Stimulated activated memory B cell treated with anti-CD40 and anti-IgM and Interleukin-4, amounts not matched to agents 10 μg/mL and 1 μg/mL and 100 μg/mL, for 72 hours (primary cell): ENCODE measurements at regions not wholly inside any gene's neighbourhood (a gene's known extent, or its start where the extent isn't known, plus 50 kb on each side); places are given as distances from the start of the nearest gene placed in this dataset.

Source experiments
- ATAC-seq: fragments of 150-1000 bp; cut with Tn5 transposase; 2 replicates; pipeline ENCODE4 v1.10.0; 2021
- H3K27ac Mint-ChIP-seq: one replicate; pipeline ENCODE4 v1.8.0; 2022; ENCODE audit warnings: mild to moderate bottlenecking, mixed read lengths
- H3K27me3 Mint-ChIP-seq: one replicate; pipeline ENCODE4 v1.8.0; 2022; ENCODE audit warnings: mixed read lengths
- H3K36me3 Mint-ChIP-seq: one replicate; pipeline ENCODE4 v1.8.0; 2022; ENCODE audit warnings: mixed read lengths
- H3K4me1 Mint-ChIP-seq: one replicate; pipeline ENCODE4 v1.8.0; 2022; ENCODE audit warnings: mixed read lengths
- H3K4me3 Mint-ChIP-seq: one replicate; pipeline ENCODE4 v1.8.0; 2022; ENCODE audit warnings: mild to moderate bottlenecking, moderate library complexity, mixed read lengths
- H3K9me3 Mint-ChIP-seq: one replicate; pipeline ENCODE4 v1.8.0; 2022; ENCODE audit warnings: mixed read lengths

DNA sequence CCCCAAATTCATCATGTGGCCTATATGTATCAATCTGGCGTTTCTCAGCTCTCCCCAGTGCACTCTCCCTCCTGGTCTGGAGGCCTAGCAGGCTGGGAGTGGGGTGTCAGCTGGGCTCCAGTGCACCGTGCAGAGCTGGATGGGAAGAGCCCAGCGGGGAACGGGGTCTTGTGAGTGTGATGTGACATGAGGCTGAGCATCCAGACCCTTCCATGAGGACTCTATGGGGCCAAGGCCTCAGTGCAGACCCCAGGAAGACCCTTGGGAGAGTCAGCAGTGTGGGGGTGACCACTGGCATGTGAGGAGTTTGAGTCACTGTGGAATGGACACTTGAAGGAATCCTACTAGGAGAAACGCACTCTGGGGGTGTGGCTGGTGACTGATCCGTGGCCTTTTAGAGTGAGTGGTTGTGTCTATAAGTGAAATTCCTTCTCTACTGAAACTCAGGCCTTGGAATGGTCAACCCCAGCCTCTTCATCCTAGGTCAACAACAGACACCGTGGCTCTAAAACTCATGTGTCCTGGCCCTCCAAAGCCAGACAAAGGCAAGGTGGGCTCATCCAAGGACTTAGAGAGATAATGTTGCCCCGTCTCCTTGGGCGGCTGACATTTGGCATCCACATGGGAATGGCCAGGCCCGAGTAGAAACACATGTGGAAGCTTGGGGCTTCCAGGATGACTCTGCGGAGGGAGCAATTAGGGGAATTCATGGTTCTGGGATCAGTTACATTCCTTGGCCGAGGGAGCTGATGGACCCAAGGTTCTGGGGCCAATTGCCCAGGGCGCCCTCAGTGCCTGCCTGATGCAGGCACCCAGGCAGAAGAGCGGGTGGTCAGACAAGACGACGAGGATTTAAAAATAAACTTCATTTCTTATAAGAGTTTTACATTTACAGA is 156.0 kb upstream of the TWIST2 start:
- Mint-ChIP-seq H3K9me3 (no peaks in the 10 kb centered on the region), H3K27me3 (peaks cover 20% of the 10 kb centered on the region), H3K27ac (no peak overlapping the region), H3K4me3 (no peak overlapping the region), H3K4me1 (no peaks in the 10 kb centered on the region), H3K36me3 (no peaks in the 10 kb centered on the region)
- no peak for ATAC-seq

GRCh38 chr2:238692562-238692961 is 155.3 kb upstream of the TWIST2 start:
- Mint-ChIP-seq H3K27ac (no peak overlapping the region), H3K4me3 (no peak overlapping the region), H3K4me1 (no peaks in the 10 kb centered on the region), H3K9me3 (no peaks in the 10 kb centered on the region), H3K27me3 (peaks cover 14% of the 10 kb centered on the region), H3K36me3 (no peaks in the 10 kb centered on the region)
- ATAC-seq: no peak

DNA sequence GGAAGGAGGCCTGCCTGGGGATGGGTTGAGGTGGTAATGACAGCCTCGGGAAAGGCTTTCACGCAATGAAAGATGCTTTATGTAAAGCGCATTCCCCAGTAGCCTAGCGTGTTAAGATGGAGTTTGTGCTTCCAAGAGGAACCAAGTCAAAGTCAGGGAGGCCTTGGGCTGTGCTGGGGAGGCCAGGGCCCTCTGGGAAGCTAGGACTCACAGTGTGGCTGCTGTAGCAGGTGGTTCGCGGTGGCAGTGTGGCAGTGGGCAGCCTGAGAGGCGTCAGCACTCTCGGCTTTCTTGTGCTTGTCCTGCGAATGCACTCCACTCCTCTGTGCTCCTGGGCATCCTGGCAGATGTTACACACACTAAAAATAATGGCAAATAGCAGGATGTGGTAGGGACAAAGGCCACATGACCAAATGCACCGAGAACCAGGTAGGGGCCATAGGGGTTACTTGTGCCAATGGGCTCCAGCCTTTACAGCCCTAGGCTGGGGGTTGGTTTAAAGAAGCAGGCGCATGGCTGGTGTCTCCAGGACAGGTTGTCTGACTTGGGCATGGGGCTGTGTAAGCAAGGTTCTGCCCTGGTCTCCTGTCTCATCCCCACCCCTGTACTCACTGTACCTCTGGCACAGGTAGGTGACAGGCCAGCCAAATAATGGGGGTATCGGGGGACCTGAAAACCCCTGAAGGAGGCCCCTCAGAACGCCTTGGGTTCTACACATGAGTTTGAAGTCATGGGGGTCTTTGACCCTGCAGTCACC is 154.4 kb upstream of the TWIST2 start:
- Mint-ChIP-seq H3K27ac (no peak overlapping the region), H3K9me3 (no peaks in the 10 kb centered on the region), H3K36me3 (no peaks in the 10 kb centered on the region), H3K27me3 (peaks cover 5% of the 10 kb centered on the region), H3K4me1 (no peaks in the 10 kb centered on the region), H3K4me3 (no peak overlapping the region)
- no peak for ATAC-seq

GRCh38 chr2:238694136-238694755 is 153.6 kb upstream of the TWIST2 start:
- H3K4me1 Mint-ChIP-seq: no peaks in the 10 kb centered on the region
- ATAC-seq: no peak
- H3K4me3 Mint-ChIP-seq: no peak overlapping the region
- no peaks in the 10 kb centered on the region for H3K36me3 Mint-ChIP-seq
- H3K9me3 Mint-ChIP-seq: no peaks in the 10 kb centered on the region
- no peaks in the 10 kb centered on the region for H3K27me3 Mint-ChIP-seq
- H3K27ac Mint-ChIP-seq: no peak overlapping the region

- H3K4me1 Mint-ChIP-seq: no peaks in the 10 kb centered on the region
- no peaks in the 10 kb centered on the region for H3K27me3 Mint-ChIP-seq
- H3K9me3 Mint-ChIP-seq: no peaks in the 10 kb centered on the region
- no peak overlapping the region for H3K27ac Mint-ChIP-seq
- no peaks in the 10 kb centered on the region for H3K36me3 Mint-ChIP-seq
- no peak overlapping the region for H3K4me3 Mint-ChIP-seq
- ATAC-seq: no peak
These were observed 153.0 kb upstream of the TWIST2 start for GRCh38 chr2:238694922-238695321.

DNA sequence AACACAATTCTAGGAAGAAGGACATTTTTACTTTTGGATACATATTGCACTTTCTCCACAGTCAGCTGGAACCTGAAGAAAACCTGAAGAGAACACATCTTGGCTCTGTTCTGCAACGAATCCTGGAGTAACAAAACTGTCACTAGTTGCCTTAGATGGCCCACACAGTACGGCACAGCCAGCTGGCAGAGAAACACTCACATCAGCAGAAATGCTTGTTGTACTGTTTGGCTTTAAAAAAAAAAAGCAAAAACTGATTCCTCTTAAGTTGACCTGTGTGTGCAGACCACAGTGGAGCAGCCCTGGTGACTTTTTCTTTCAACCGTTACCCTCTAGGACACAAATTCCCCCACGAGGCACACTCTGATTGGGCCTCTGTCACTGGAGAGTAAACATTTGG is 152.3 kb upstream of the TWIST2 start:
- H3K9me3 Mint-ChIP-seq: no peaks in the 10 kb centered on the region
- H3K4me3 Mint-ChIP-seq: no peak overlapping the region
- no peak overlapping the region for H3K27ac Mint-ChIP-seq
- no peak for ATAC-seq
- H3K27me3 Mint-ChIP-seq: no peaks in the 10 kb centered on the region
- H3K4me1 Mint-ChIP-seq: no peaks in the 10 kb centered on the region
- no peaks in the 10 kb centered on the region for H3K36me3 Mint-ChIP-seq

GRCh38 chr2:238696331-238696730 is 151.6 kb upstream of the TWIST2 start:
- H3K36me3 Mint-ChIP-seq: no peaks in the 10 kb centered on the region
- H3K27me3 Mint-ChIP-seq: no peaks in the 10 kb centered on the region
- no peaks in the 10 kb centered on the region for H3K4me1 Mint-ChIP-seq
- H3K27ac Mint-ChIP-seq: no peak overlapping the region
- H3K4me3 Mint-ChIP-seq: no peak overlapping the region
- ATAC-seq: no peak
- no peaks in the 10 kb centered on the region for H3K9me3 Mint-ChIP-seq

- ATAC-seq: no peak
- Mint-ChIP-seq H3K9me3 (no peaks in the 10 kb centered on the region), H3K4me3 (no peak overlapping the region), H3K27ac (no peak overlapping the region), H3K27me3 (no peaks in the 10 kb centered on the region), H3K36me3 (no peaks in the 10 kb centered on the region), H3K4me1 (no peaks in the 10 kb centered on the region)
These were observed 151.1 kb upstream of the TWIST2 start for GRCh38 chr2:238696786-238697185.

DNA sequence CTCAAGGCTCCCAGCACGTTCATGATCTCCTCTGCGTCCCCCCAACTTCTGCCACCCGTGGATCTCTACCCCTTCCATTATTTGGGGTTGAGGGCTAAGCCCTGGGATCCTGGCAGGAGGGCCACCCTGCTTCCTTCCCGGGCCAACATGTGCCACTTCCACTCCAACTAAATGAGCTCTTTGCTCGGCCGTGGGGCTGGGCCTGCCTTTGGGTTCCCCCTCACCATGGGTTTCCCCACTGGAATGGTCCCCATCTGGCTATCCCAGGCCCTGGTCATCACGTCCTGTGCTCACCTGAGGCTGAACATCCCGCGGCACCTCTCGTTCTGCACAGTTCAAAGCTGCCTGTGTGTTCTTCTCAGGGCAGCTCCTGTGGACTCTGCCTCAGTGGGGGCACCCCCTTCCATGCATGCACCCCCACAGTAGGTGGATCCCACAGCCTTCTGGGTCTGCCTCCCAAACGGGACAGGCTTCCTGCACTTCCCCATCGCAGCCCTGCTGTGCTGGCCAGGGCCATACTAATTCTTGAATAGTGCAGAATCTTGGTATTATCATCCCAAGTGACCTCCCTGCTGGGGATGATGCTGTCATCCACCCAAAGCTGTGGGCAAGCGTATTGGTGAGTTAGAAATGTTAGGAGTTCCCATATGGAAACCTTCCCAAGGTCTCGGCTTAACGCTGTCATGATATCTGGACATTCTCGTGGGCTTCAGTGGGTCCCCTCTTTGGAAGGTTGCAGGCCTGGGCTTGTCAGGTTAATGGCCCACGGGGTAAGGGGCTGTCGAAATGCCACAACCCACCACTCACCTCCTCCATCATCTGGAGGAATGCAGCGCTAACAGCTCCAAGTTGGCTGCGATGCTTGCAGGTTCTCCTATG is 150.5 kb upstream of the TWIST2 start:
- H3K9me3 Mint-ChIP-seq: no peaks in the 10 kb centered on the region
- H3K27ac Mint-ChIP-seq: no peak overlapping the region
- no peak for ATAC-seq
- no peaks in the 10 kb centered on the region for H3K27me3 Mint-ChIP-seq
- no peaks in the 10 kb centered on the region for H3K4me1 Mint-ChIP-seq
- no peak overlapping the region for H3K4me3 Mint-ChIP-seq
- no peaks in the 10 kb centered on the region for H3K36me3 Mint-ChIP-seq

- no peaks in the 10 kb centered on the region for H3K36me3 Mint-ChIP-seq
- H3K27ac Mint-ChIP-seq: no peak overlapping the region
- H3K9me3 Mint-ChIP-seq: no peaks in the 10 kb centered on the region
- ATAC-seq: no peak
- no peak overlapping the region for H3K4me3 Mint-ChIP-seq
- no peaks in the 10 kb centered on the region for H3K27me3 Mint-ChIP-seq
- no peaks in the 10 kb centered on the region for H3K4me1 Mint-ChIP-seq
These were observed 149.9 kb upstream of the TWIST2 start for GRCh38 chr2:238698072-238698352.

DNA sequence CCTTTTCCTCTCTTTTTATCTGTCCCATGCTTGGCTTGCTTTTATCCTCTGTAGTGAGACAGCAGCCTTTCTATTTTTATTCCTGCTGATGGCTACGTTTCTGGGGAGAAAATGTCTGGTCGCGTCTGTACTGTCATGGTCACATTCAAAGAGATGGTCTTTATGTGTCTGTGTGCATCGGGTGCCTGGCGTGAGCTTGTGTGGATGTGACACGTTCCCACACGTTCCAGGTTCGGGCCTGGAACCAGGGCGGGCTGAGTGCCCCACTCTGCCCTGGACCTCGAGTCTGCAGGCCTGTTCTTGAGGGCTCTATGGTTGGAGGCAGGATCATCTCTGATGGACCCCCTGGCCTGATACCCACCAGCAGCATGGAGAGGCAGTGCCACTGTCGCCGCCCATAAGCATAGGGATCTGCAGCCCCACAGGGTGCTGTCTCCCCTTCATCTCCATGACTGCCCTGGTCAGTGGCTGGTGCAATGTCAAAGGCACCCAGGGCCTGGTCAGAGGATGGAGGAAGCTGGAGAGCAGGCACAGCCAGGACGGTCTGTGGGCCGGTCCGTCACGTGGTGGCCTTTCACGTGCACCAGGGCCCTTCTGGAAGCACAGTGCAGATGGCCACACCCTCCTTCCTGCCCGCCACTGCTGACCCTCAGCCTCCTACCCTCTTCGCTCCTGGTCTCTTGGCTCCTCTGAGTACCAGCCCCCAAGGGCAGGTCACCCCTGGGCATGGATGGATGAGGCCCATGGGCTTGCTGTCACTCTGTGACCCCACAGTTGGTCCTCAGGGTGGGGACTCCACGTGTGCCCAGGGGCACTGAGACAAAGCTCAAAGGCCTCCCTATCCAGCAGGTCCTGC is 149.2 kb upstream of the TWIST2 start:
- no peaks in the 10 kb centered on the region for H3K27me3 Mint-ChIP-seq
- no peaks in the 10 kb centered on the region for H3K9me3 Mint-ChIP-seq
- no peak for ATAC-seq
- no peaks in the 10 kb centered on the region for H3K4me1 Mint-ChIP-seq
- H3K27ac Mint-ChIP-seq: no peak overlapping the region
- H3K4me3 Mint-ChIP-seq: no peak overlapping the region
- no peaks in the 10 kb centered on the region for H3K36me3 Mint-ChIP-seq

DNA sequence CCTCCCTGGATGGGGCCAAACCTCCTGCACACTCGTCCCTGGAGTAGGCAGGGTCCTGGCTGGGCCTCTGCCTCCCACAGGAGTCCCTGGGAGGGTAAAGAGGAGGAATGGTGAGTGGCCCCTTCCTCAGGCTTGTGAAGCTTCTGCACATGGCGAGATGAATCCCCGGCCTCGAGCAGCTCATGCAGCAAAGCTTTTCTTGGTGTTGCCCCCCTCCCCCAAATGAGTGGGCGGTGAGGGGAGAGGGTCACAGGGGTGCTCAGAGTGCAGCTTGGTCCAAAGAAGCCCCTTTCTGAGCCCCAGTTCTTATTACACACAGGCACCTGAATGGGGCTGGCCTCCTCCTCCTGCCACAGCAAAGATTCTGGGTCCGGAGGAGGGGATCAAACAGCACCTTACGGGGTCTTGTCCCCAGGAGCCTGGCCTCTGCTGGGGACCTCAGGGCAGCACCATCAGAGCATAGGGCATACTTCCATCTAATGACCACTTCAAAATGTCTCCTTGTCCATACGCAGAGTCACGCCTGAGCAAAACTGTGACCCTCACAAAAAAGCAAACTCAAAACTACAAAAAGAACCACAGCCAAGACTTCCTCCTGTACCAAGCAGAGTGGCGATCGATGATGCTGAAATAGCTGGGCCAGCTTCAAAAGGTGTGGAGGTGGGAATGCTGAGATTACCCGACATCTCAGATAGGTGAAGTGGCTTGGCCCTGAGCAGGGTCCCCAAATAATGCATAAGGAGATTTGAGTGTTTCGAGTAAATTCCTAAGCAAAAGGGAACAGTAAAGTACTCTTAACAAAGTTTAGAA is 148.4 kb upstream of the TWIST2 start:
- no peak for ATAC-seq
- Mint-ChIP-seq H3K4me3 (no peak overlapping the region), H3K36me3 (no peaks in the 10 kb centered on the region), H3K9me3 (no peaks in the 10 kb centered on the region), H3K27me3 (no peaks in the 10 kb centered on the region), H3K27ac (no peak overlapping the region), H3K4me1 (no peaks in the 10 kb centered on the region)

- no peak for ATAC-seq
- Mint-ChIP-seq H3K27me3 (no peaks in the 10 kb centered on the region), H3K36me3 (no peaks in the 10 kb centered on the region), H3K4me3 (no peak overlapping the region), H3K27ac (no peak overlapping the region), H3K4me1 (no peaks in the 10 kb centered on the region), H3K9me3 (no peaks in the 10 kb centered on the region)
These were observed 147.8 kb upstream of the TWIST2 start for GRCh38 chr2:238700117-238700457.
